HG03460 (cell line): ENCODE measurements at regions not wholly inside any gene's neighbourhood (a gene's known extent, or its start where the extent isn't known, plus 50 kb on each side); places are given as distances from the start of the nearest gene placed in this dataset.
A peak's percentile ranks its signal among the peaks of the same experiment; 100 is the strongest.
"Not testable (repeated sequence)": the region's sequence is repeated elsewhere in the genome, so short reads cannot be mapped to it uniquely, and the experiment has no call there.

Source experiments
- ATAC-seq: cut with Tn5 transposase; IDR thresholded peaks from one replicate; pipeline ENCODE4 v1.9.1; 2021; ENCODE audit not compliant: unreplicated experiment

GRCh38 chr11:87484566-87484965 lies 446.8 kb downstream of the TMEM135 start:
- no peak for ATAC-seq

GRCh38 chr11:87477321-87477720 lies 439.6 kb downstream of the TMEM135 start:
- no peak for ATAC-seq

- no peak for ATAC-seq
Observed at GRCh38 chr11:87473174-87473573, 435.4 kb downstream of the TMEM135 start.

GRCh38 chr11:87466223-87466622 lies 428.5 kb downstream of the TMEM135 start:
- ATAC-seq: no peak

- no peak for ATAC-seq
Observed at GRCh38 chr11:87465716-87466115, 428.0 kb downstream of the TMEM135 start.

- peak; percentile 56 for ATAC-seq
Observed at GRCh38 chr11:87463486-87464102, 425.9 kb downstream of the TMEM135 start.

- no peak for ATAC-seq
Observed at GRCh38 chr11:87462171-87462570, 424.4 kb downstream of the TMEM135 start.

GRCh38 chr11:87460842-87461637 lies 423.3 kb downstream of the TMEM135 start:
- no peak for ATAC-seq

- no peak for ATAC-seq
Observed at GRCh38 chr11:87460279-87460678, 422.5 kb downstream of the TMEM135 start.

GRCh38 chr11:87459351-87459750 lies 421.6 kb downstream of the TMEM135 start:
- no peak for ATAC-seq

- ATAC-seq: no peak
Observed at GRCh38 chr11:87456499-87456898, 418.8 kb downstream of the TMEM135 start.

- ATAC-seq: no peak
Observed at GRCh38 chr11:87455180-87455579, 417.4 kb downstream of the TMEM135 start.

GRCh38 chr11:87454241-87454640 lies 416.5 kb downstream of the TMEM135 start:
- peak; percentile 69 for ATAC-seq

- no peak for ATAC-seq
Observed at GRCh38 chr11:87453531-87454089, 415.9 kb downstream of the TMEM135 start.

- not testable (repeated sequence) for ATAC-seq
Observed at GRCh38 chr11:87452025-87452424, 414.3 kb downstream of the TMEM135 start.

- no peak for ATAC-seq
Observed at GRCh38 chr11:87451395-87451794, 413.7 kb downstream of the TMEM135 start.

- ATAC-seq: no peak
Observed at GRCh38 chr11:87447606-87448005, 409.9 kb downstream of the TMEM135 start.

GRCh38 chr11:87444993-87445392 lies 407.3 kb downstream of the TMEM135 start:
- ATAC-seq: no peak

- ATAC-seq: no peak
Observed at GRCh38 chr11:87443707-87444106, 406.0 kb downstream of the TMEM135 start.

- ATAC-seq: no peak
Observed at GRCh38 chr11:87440076-87440770, 402.5 kb downstream of the TMEM135 start.

GRCh38 chr11:87438416-87438815 lies 400.7 kb downstream of the TMEM135 start:
- no peak for ATAC-seq

GRCh38 chr11:87437844-87438223 lies 400.1 kb downstream of the TMEM135 start:
- no peak for ATAC-seq
